ENCODE measurements at regions not wholly inside any gene's neighbourhood (a gene's known extent, or its start where the extent isn't known, plus 50 kb on each side); places are given as distances from the start of the nearest gene placed in this dataset.

DNA sequence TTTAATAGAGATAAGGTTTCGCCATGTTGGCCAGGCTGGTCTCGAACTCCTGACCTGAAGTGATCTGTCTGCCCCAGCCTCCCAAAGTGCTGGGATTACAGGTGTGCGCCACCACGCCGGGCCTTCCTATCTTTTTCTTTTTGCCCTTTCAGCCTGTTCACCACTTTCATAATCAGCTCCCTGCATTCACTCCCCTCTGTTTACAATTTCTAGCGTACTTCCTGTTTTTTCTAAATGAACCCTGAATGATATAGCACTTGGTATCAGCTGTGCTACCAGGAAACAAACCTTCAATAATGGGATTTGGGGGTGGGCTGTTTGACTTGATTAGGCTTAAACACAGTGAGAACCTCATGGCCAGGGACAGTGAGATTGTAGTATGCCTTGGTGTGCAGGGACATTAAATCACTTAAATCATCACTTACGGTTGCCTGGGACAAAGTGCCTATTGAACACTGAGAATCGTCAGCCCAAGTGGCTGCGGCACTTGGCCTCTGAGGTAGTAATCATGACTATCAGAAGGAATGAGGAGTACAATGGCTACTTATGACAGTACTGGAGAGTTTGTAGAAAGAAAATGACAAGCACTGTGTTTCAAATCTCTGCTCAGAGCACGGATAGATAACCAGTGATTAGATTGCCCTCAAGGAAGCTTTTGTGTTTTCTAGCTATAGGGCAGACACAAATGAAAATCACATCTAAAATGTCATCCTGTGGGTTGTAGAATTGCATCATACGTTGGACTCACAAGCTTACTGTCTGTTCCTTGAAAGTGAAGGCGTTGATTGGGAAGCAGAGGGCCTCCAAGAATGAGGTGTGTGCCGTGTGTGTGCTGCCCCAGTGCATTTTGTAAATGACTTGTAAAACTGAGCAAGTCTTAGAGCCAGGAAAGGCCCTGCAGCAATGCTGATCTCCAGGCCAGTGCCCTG is 661.8 kb downstream of the MATN1 start:
- peak; percentile 73 for DNase-seq

DNA sequence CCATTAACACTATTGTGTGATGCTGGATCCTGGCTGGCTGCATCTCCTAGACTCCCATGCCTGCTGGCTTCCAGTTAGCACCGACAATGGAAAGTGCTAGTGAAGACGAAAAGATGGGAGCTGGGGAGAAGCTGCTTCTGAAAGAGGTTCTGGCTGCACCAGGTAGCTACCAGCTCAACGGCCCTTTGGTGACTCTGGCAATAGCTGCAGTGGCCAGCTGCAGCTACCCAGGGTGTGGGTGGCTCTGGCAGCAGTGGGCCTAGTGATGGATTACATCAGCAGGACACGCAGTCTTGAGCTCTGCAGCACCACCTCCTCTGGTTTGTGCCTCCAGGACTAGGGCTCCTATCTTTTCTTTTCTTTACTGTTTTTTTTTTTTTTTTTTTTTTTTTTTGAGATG is 662.6 kb downstream of the MATN1 start:
- no peak for DNase-seq

DNA sequence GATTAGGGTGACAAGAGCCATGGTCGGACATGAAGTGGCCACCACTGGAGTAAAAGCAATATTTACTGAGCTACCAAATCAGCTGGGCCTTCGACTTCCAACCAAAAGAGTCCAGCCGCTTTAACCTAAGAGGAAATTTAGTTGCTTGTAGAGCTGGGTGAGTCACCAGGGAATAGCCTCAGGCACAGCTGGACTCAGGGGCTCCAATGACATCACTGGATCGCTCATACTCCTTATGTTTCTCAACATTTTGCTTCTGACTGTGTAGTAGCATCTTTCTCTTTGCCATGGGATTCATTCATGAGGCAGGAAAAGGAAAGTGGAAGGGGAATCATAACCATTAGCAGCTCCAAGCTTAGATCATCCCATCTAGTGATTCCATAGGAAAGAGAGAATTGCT is 664.4 kb downstream of the MATN1 start:
- DNase-seq, result peak; percentile 43

DNA sequence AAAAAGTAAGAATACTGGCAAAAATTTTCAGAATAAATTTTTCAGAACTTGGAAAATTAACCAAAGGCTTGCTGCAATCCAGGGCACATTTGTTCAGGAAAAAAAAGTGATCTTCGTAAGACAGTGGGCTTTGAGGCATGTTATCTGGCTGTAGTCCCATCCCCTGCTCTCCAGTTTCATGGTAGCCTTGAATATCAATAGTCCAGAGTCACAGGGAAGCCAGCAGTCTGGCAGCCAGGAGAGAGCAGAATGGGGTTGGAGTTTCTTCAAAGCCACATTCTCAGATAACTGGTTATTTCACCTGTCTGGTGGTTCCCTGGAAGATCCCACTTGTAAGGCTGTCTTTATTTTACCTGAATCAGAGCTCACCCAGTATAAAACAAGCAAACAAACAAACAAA is 669.3 kb downstream of the MATN1 start:
- DNase-seq, result no peak

DNA sequence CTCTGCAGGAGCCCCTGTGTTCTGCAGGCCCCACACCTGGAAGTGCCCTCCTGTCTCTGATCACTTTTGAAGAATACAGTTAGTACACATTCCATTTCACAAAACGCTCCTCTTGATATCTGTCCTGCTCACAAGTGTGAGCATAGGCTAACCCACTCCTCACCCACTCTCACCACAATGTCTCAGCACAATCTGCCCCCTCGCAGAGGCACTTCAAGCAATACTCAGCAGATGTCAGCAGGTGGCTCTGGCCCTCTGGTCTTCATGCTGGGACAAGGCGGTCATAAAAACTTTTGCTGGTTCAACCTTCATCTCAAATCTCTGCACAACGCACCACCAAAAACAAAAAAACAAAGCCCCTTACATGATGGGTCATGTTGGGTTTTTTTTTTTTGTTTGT is 671.2 kb downstream of the MATN1 start:
- DNase-seq, result no peak

DNA sequence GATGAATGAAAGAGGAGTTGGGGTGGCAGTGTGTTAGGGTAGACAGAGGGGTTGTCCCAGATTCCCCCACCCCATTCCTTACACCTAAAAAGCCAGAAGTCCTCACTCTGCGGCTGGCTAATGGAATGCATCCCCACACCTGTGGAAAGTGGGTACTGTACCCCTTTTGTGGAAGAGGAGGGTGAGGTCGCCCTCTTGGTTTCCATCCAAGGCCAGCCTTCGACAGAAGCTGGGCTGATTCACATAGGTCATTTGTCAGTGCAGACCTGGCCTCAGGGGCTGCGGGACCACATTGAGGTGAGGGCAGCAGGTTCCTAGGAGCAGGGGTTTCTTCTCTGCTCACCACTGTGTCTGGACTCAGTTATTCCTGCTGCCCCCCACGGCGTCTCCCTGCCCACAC is 671.6 kb downstream of the MATN1 start:
- DNase-seq, result no peak

DNA sequence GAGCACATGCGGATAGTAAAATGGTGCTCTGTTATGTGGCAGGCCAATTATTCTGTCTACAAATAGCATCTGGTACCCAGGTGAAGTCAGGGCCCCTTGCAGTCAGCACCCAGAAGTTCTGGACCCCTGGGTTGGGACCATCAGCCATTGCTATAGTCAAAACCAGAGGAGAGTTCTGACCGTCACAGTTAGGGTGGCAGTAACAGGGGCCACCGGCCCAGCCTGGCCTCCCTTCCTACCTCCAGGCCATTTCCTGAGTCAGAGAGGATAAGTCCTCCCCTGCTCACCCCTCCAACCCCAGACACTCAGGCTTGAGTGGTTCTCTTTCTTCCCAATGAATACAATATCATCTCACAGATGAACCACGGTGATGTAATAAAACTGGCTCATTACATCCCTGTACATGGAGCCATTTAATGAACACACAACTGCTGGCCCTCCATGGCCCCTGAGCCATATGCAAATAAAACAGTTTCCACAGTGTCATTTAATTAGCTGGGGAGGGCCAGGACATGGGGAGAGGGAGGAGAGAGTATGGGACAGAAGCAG is 673.6 kb downstream of the MATN1 start:
- peak; percentile 21 for DNase-seq

DNA sequence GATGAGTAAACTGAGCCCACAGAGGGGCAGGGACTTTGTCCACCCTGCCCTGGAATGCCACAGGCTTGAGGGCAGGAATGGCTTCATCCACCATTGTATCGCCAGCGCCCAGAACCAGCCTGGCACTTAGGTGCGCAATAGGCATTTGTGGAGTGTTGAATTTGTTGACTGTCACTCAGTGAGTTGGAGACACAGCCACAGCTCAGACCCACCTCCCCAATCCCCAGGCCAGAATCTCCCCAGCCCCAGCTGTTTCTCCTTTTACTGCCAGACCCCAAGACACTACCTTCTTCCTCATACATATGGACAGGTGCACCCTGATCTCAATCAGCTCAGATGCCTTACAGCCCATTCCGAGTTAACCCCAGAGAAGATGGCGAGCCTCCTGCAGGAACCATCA is 674.5 kb downstream of the MATN1 start:
- DNase-seq, result no peak

DNA sequence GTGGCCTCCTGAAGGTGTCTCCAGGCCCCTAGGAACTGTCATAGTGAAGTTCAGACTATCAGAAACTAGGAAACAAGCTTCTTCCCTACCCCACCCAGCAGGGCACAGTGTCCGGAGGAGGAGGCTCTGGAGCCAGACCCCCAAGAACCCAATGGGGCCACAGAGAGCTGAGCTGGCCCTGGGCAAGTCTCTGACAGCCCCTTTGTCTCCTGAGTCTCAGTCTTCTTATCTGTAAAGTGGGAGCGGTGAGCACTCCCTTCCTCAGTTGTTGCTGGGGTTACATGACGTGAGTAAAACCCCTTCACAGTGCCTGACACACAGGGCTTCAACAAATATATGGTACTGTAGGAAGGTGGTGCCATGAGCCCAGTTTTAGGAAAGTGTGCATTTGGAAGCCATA is 675.8 kb downstream of the MATN1 start:
- no peak for DNase-seq

DNA sequence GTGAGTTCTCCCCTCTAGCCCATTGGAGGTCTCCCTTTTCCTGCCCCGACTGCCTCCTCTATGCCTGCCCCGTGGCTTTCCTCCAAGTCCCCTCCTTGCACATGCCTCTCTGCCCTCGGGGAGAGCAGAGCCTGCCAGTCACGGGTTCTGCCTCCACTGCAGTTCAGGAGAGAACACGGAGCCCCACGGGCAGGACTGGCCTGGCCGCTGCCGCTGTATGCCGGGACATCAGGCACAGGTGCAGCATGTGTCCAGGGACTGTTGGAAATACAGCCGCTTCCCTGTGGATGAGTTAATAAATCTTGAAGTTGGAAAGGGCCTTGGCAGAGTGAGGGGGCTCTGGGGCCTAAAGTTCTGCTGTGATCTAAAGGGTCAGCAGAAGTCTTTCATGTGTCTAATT is 676.6 kb downstream of the MATN1 start:
- no peak for DNase-seq

DNA sequence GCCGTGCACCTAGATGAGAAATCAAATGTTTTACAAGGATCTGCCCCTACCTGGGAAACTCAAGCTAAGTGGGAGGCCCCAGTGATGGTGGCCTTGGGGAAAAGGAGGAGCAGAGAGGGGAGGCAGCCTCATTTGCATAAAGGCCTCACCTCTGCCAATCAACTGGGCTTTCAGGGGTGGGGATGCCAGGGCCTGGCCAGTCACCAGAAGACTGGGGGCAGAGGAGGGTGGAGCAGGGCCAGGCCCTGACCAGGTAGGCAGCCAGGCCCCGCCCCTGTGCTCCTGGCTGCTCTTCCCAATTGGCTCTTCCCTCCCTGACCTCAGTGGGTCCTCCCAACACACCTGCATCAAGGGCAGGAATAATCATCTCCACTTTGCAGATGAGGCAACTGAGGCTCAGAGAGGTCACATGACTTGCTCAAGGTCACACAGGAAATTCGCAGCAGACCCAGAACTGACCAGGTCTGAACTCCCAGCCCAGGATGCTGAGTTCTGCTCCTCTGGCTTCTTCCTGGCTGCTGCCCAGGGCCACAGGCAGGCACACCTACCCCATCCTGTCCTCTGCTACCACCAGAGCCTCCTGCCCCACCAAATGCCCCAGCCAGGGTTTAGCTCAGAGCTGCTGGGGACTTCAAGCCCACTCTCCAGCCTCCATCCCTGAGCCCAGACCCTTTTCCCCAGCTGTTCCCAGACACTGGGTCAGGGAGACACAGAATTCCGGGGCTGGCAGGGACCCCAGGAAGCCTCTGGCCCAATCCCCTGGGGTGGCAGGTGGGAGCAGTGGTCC is 677.9 kb downstream of the MATN1 start:
- DNase-seq, result no peak

DNA sequence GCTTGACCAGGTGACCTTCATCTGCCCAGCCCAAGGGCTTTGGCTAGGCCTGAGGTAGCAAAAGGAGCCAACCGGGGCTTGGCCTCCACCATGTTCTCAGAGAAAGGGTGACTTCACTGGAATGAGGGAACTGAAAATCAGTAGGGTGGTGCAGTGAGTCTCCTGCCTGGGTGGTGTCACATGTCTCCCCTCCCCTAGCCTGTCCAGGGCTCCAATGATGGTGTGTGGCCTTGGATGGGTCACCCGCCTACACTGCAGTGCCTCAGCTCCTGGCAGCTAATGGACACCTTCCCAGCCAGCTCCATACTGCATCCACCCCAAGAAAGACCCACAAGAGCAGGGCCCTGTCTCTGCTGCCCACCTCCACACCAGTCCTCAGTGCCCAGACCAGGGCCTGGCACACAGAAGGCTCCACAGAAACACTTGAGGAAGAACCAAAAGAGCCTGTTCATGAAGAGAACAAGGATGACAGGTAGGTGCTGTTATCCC is 678.7 kb downstream of the MATN1 start:
- no peak for DNase-seq

DNA sequence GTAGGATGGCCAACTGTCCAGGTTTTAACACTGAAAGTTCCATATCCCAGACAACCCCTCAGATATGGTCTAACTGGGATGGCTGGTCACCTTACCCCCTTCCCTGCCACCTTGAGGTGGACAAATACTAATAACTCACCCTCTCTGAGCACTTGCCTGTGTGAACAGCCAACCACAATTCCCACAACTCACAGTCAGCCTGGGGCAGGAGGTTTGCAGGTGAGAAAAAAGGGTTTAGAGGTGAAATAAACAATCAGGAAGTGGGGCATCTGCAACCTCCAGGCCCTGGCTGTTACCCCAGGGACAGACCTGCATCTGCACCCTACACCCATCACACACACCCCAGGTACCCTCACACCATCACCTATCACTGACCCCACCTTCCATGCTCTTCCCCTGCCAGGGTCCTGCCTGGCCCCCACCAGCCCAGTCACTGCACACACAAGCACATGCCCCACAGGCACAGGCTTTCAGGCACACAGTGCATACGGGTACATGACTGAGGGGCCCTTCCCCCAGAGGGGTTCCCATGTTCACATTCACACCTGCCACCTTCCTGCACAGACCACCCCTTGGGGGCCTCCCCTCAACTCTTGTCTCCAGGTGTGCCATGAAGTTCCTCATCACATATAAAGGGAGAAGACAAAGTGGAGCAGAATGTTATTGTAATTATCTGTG is 679.5 kb downstream of the MATN1 start:
- DNase-seq, result no peak

DNA sequence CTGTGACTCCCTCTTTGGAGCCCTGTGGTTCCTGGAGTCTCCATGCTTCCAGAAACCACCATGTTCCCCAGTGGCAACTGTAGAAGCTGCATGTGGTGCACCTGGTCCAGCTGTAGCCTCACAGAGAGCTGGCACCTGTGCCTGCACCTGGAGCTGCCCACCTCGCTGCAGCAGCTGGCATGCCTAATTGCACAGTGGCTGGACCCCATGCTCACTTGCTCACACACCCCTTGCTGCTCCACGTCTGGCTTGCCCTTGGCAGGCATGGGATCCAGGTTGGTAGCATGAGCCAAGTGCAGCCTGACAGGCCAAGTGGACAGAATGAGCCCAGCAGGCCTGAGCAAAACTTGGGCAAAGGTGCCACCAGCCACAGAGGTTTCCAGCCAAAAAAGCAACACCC is 680.1 kb downstream of the MATN1 start:
- no peak for DNase-seq

DNA sequence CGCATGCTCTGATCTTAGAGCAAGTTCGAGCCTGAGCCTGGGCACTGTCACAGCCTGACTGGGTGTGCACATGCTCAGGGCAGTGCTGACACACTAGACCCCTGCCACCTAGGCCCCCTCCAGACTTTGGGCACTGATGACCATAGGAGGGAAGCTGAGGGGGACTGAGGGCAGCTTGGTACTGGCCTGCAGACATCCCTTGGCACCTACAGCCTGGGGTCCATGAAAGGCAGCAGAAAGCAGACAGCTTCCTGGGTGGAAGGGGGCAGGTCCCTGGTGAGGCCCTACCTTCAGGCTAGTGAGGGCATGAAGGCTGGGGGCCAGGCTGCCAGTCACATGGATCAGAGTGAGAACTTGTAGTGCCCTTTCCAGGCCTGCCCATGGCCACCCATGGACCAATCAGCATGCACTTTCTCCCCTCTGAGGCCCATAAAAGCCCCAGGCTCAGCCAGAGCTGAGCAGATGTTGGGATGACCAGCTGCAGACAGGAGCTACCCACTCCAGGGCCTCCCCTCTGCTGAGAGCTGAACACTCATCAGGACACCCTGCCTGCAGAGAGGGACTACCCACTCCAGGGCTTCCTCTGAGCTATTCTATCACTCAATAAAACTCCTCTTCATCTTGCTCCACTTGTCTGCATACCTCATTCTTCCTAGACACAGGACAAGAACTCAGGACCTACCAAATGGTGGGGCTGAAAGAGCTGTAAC is 680.8 kb downstream of the MATN1 start:
- DNase-seq, result no peak

DNA sequence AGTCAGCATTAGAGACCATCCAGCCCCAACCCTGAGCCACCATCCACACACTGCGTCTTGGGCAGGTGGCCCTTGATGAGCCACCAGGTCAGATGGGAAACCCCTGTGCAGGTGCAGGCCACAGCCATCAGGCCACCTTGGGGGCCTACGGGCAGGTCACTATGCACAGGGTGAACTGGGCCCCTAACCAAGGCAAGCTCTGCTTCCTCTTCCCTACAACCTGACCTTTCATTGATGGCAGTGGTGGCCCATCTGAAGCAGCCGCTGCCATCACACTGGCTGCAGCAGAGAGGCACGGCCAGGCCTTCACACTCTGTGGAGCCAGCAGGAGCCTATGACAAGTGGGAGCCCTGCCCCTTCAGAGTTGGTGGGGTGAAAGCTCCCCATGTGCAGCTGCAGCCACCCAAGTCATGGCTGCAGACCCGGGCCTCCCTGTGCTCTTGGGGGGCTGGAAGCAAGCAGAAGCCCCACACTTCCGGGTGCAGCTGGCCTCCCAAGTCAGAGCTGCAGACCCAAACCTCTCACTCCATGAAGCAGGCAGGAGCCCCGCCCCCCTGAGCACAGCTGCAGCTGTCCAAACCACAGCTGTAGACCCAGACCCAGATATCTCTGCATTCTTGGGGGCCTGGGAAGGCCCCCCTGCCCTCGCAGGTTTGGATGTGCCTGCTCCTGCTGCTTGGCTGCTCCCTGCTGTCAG is 681.5 kb downstream of the MATN1 start:
- no peak for DNase-seq

DNA sequence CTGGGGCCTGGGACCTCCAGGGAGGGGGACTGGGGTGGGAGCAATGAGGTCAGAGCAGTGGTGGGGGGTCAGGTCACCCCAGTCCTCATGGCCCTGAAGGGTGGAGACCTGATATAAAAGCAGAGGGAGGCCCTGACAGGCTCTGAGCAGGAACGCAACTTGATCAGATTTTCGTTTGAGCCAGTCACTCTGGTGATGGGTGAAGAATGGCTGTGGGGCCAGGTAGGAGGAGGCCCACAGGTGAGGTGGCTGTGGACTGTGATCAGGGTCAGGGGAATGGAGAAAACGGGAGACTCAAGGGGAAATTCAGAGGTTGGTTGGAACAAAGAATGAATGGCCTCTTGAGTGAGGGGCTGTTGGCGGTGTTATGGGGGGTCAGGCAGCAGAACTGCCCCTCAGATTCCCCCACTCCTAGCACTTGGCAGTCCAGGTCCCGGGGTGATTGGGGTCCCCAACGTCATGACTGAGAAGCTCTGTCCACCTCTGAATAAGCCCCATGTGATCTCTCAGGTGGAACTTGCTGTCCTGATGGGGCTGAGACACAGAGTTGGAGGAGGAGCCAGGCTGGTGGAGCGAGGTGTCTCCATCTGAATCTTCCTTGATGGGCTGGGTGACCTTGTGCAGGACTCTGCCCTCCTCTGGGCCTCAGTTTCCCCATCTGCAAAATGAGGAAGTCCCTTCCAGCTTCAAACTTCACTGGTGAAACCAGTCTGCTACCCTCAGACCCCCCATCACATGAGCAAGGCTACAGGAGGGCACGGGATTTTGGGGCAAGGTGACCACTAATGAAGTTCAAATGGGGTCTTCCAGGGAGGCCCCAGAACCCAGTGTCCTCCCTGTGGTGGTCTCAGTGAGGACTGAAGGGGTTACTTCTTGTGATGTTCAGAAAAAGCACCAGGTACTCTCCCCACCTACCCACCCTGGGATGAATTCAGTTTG is 683.0 kb downstream of the MATN1 start:
- no peak for DNase-seq

DNA sequence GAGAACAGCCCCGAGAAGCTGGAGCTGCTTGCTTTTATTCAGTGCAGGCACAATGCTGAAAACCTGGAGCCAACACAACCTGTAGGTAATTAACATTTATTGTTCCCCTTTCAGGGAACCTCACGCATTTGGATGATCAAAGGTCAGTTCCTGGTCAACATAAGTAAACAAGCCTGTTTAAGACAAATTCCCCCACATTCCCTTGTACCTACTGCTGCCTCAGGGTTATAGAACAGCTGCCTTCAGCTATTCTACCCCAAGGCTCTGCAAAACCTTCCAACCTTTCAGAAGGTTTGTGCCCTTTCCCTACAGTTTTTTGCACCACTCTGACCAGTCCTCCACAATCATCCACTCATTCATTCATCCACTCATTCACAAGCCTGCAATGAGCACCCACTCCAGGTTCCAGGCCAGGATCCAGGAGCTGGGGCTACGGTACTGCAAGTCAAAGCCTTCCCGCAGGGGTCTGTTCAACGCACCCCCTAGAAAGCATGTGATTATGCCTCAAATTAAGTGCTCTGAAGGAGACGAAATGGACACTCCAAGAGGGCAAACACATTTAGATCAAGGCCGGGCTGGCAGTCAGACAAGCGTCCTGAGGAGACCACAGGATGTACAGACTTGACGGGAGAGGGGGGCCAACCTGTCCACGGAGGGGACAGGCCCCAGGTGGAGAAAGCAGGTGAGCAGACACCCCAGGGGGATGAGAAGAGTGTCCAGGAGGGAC is 683.9 kb downstream of the MATN1 start:
- no peak for DNase-seq

DNA sequence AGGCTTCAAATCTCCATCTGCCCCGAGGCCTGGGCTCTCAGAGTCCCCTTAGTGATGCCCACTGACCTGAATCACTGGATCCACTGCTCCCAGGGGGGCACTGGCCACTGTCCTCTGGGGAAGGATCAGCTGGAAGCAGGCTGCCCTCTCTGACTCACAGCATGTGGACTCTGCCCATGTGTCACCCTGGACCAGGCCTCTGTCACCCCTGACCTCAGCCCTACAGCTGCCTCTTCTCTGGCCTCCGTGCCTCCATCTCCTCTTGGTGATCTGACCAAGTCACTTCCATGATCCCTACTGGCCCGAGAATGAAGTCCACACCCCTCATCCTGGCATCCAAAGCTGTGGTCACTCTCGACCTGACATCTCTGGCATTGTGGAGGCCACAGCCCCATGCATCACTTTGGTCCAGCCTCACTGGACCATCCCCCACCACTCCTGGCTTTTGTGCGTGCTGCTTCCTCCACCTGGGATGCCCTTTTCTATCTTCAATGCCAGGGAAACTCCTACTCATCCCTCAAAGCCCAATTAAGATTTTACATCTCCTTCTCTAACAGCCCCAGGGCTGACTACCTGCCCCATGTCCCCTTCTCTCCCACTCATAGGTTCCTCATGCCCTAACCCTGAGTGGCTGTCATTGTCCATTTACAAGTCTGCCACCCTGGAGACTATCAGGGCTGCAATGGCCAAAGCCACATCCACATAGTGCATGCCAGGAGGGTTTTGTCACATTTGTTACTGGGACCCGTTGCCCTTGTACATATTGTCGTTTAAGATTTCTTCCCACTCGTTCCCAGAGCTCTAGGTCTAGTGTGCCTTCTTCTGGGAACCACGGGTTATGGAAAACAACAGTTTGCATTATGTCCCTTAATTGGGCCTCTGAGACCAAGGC is 685.0 kb downstream of the MATN1 start:
- no peak for DNase-seq

All from DMS153 (cell line).